ENCODE measurements at regions not wholly inside any gene's neighbourhood (a gene's known extent, or its start where the extent isn't known, plus 50 kb on each side); places are given as distances from the start of the nearest gene placed in this dataset.
"Not testable (repeated sequence)": the region's sequence is repeated elsewhere in the genome, so short reads cannot be mapped to it uniquely, and the experiment has no call there.

DNA sequence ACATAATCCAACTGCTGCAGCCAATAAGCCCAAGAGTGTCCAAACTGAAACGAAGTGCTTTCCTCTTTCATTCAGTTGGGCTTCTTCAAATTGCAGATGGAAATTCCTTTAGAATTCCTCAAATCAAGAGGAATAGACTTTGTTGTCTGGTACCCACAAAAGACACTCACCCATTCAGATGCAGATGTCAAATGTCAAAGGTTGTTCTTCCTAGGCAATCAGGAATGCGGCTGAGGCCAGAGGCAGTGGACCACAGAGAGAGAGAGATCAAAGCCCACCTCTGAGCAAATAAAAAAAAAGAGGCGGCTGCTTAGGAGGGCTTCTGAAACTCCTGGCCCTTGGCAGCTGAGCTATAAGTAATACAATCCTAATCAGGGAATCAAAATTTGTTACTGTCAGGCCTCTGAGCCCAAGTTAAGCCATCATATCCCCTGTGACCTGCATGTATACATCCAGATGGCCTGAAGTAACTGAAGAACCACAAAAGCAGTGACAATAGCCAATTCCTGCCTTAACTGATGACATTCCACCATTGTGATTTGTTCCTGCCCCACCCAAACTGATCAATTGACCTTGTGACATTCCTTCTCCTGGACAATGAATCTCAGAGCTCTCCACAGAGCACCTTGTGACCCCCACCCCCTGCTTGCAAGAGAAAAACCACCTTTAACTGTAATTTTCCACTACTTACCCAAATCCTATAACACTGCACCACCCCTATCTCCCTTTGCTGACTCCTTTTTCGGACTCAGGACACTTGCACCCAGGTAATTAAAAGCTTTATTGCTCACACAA, 303.0 kb upstream of the GJE1 start:
- WGBS: 53% methylated on average over 4 of the region's 4 CpGs
- peaks cover 3% of the 10 kb centered on the region; the same call in 1 of the 2 replicates for H3K9me3 ChIP-seq (ENCODE audit: insufficient read depth, low read depth, low read length)
- H3K4me1 ChIP-seq (ENCODE audit: insufficient read depth, low read length): peaks cover 21% of the 10 kb centered on the region
- H3K9ac ChIP-seq (ENCODE audit: low read depth, low read length): no peak overlapping the region; the same call in 1 of the 2 replicates
- H3K36me3 ChIP-seq (ENCODE audit: insufficient read depth, low read length): no peaks in the 10 kb centered on the region
- H3K4me3 ChIP-seq (ENCODE audit: low read length): no peak overlapping the region
- peak overlapping the region; percentile 66 for H3K27ac ChIP-seq (ENCODE audit: low read depth, low read length)
- no peaks in the 10 kb centered on the region for H3K27me3 ChIP-seq (ENCODE audit: insufficient read depth, low read length)

DNA sequence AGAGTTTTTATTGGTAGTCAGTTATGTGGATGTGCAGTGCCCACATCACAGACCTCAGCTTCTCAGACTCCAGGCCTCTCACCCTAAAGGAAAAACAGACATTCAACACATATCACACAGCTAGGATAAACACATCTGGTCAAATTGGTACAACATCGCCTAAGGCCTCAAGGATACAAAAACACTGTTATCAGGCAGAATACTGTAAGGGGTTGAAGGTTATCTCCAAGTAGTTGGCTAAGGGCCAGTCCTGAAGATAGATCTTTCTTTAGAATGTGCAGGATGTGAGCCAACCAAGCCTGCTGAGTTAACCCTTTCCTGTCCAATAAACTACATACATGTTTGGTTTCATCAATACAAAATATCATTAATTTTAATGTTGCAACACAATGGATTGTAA, 308.4 kb upstream of the GJE1 start:
- H3K27me3 ChIP-seq (ENCODE audit: insufficient read depth, low read length): no peaks in the 10 kb centered on the region
- H3K27ac ChIP-seq (ENCODE audit: low read depth, low read length): no peak overlapping the region
- H3K9ac ChIP-seq (ENCODE audit: low read depth, low read length): no peak overlapping the region
- peaks cover 14% of the 10 kb centered on the region; the same call in 1 of the 2 replicates for H3K4me1 ChIP-seq (ENCODE audit: insufficient read depth, low read length)
- H3K4me3 ChIP-seq (ENCODE audit: low read length): no peak overlapping the region
- 94% methylated on average over 1 of the region's 1 CpG for WGBS
- H3K36me3 ChIP-seq (ENCODE audit: insufficient read depth, low read length): peaks cover 7% of the 10 kb centered on the region; the same call in 1 of the 2 replicates
- peaks cover 12% of the 10 kb centered on the region for H3K9me3 ChIP-seq (ENCODE audit: insufficient read depth, low read depth, low read length)

DNA sequence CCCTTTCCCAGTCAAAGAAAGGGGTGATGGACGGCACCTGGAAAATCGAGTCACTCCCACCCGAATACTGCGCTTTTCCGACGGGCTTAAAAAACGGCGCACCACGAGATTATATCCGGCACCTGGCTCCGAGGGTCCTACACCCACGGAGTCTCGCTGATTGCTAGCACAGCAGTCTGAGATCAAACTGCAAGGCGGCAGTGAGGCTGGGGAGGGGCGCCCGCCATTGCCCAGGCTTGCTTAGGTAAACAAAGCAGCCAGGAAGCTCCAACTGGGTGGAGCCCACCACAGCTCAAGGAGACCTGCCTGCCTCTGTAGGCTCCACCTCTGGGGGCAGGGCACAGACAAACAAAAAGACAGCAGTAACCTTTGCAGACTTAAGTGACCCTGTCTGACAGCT, 317.7 kb upstream of the GJE1 start:
- H3K4me3 ChIP-seq (ENCODE audit: low read length); H3K4me1 ChIP-seq (ENCODE audit: insufficient read depth, low read length); H3K36me3 ChIP-seq (ENCODE audit: insufficient read depth, low read length); H3K9ac ChIP-seq (ENCODE audit: low read depth, low read length); H3K9me3 ChIP-seq (ENCODE audit: insufficient read depth, low read depth, low read length); H3K27ac ChIP-seq (ENCODE audit: low read depth, low read length); H3K27me3 ChIP-seq (ENCODE audit: insufficient read depth, low read length): not testable (repeated sequence)
- WGBS: 95% methylated on average over 14 of the region's 16 CpGs

DNA sequence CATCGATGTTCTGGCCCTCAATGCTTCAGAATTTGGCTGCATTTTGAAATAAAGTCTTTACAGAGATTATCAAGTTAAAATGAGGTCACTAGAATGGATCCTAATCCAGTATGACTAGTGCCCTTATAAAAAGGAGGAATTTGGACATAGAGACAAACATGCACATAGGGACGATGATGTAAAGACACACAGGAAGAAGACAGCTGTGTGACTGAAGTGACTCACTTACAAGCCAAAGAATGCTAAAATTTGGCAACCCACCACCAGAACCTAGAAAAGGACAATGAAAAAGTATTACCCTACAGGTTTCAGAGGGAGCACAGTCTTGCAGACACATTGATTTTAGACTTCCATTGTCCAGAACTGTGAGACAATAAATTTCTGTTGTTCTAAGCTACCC, 322.8 kb upstream of the GJE1 start:
- H3K27ac ChIP-seq (ENCODE audit: low read depth, low read length): no peak overlapping the region
- no peak overlapping the region for H3K4me3 ChIP-seq (ENCODE audit: low read length)
- no peak overlapping the region for H3K9ac ChIP-seq (ENCODE audit: low read depth, low read length)
- 98% methylated on average over 2 of the region's 2 CpGs for WGBS
- H3K36me3 ChIP-seq (ENCODE audit: insufficient read depth, low read length): no peaks in the 10 kb centered on the region
- no peaks in the 10 kb centered on the region for H3K27me3 ChIP-seq (ENCODE audit: insufficient read depth, low read length)
- peaks cover 16% of the 10 kb centered on the region for H3K4me1 ChIP-seq (ENCODE audit: insufficient read depth, low read length)
- no peaks in the 10 kb centered on the region for H3K9me3 ChIP-seq (ENCODE audit: insufficient read depth, low read depth, low read length)

DNA sequence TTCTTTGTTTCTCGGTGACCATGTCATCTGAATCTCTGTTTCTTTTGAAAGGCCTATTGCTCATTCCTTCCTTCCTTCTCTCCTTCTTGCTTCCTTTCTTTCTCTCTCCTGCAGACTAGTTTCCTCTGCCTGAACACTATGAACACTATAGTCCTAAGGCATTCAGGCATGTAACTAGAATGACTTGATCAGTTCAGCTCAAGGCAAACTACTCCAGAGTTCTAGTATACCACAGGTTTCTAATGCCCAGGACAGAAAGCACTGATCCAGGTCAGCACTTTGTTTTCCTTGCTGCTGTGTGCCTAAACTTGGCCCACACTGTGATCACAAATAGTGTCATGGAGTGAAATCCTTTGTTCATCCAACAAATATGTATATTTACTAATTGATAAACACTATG, 324.1 kb upstream of the GJE1 start:
- H3K4me1 ChIP-seq (ENCODE audit: insufficient read depth, low read length): peaks cover 16% of the 10 kb centered on the region
- no peaks in the 10 kb centered on the region for H3K27me3 ChIP-seq (ENCODE audit: insufficient read depth, low read length)
- no peaks in the 10 kb centered on the region for H3K36me3 ChIP-seq (ENCODE audit: insufficient read depth, low read length)
- WGBS: 91% methylated on average over 1 of the region's 1 CpG
- no peaks in the 10 kb centered on the region for H3K9me3 ChIP-seq (ENCODE audit: insufficient read depth, low read depth, low read length)
- no peak overlapping the region for H3K9ac ChIP-seq (ENCODE audit: low read depth, low read length)
- H3K4me3 ChIP-seq (ENCODE audit: low read length): no peak overlapping the region
- no peak overlapping the region for H3K27ac ChIP-seq (ENCODE audit: low read depth, low read length)

DNA sequence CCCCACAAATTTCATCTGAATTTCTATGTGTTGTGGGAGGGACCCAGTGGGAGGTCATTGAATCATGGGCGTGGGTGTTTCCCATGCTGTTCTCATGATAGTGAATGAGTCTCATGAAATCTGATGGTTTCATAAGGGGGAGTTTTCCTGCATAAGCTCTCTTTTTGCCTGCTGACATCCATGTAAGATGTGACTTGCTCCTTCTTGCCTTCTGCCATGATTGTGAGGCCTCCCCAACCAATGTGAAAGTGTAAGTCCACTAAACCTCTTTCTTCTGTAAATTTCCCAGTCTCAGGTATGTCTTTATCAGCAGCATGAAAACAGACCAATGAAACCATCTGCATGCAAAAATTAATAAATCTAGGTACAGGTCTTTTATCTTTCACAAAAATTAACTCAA, 331.8 kb upstream of the GJE1 start:
- H3K27me3 ChIP-seq (ENCODE audit: insufficient read depth, low read length); H3K9ac ChIP-seq (ENCODE audit: low read depth, low read length); H3K4me1 ChIP-seq (ENCODE audit: insufficient read depth, low read length); H3K9me3 ChIP-seq (ENCODE audit: insufficient read depth, low read depth, low read length); H3K27ac ChIP-seq (ENCODE audit: low read depth, low read length); H3K4me3 ChIP-seq (ENCODE audit: low read length); H3K36me3 ChIP-seq (ENCODE audit: insufficient read depth, low read length): not testable (repeated sequence)
- 93% methylated on average over 1 of the region's 1 CpG for WGBS

DNA sequence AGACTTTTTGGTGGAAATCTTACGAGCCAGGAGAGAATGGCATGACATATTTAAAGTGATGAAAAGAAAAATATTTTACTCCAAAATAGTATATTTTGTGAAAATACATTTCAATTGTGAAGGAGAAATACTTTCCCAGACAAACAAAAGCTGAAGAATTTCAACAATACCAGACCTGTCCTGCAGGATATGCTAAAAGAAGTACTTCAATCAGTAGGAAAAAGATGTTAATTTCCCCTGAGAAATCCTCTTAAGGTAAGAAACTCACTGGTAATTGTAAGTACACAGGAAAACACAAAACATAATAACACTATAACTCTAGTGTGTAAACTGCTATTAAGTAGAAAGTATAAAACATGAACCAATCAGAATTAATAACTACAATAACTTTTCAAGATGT, 341.8 kb upstream of the GJE1 start:
- Histone ChIP-seq H3K36me3 (ENCODE audit: insufficient read depth, low read length) (no peaks in the 10 kb centered on the region), H3K4me3 (ENCODE audit: low read length) (no peak overlapping the region), H3K27me3 (ENCODE audit: insufficient read depth, low read length) (no peaks in the 10 kb centered on the region), H3K27ac (ENCODE audit: low read depth, low read length) (no peak overlapping the region), H3K9me3 (ENCODE audit: insufficient read depth, low read depth, low read length) (no peaks in the 10 kb centered on the region), H3K9ac (ENCODE audit: low read depth, low read length) (no peak overlapping the region), H3K4me1 (ENCODE audit: insufficient read depth, low read length) (peaks cover 3% of the 10 kb centered on the region; the same call in 1 of the 2 replicates)
- 80% methylated on average over 1 of the region's 1 CpG for WGBS

DNA sequence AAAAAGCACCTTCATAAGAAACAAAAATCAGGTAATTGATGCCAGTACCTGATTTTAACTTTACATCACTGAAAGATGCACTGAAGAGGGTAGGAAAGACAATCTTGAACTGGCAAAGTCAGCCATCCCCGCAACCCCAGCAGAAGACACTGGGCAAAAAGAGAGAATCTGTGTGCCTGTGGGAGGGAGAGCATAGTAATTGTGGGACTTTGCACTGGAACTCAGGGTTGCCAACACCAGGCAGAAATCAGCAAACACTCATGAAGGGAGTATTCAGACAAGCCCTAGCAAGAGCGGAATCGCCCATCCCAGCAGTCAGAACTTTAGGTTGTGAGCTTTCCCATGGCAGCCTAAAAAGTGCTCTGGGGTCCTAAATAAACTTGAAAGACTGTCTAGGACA, 344.6 kb upstream of the GJE1 start:
- Histone ChIP-seq H3K9me3 (ENCODE audit: insufficient read depth, low read depth, low read length) (no peaks in the 10 kb centered on the region), H3K27ac (ENCODE audit: low read depth, low read length) (no peak overlapping the region), H3K4me1 (ENCODE audit: insufficient read depth, low read length) (peaks cover 3% of the 10 kb centered on the region; the same call in 1 of the 2 replicates), H3K4me3 (ENCODE audit: low read length) (no peak overlapping the region), H3K27me3 (ENCODE audit: insufficient read depth, low read length) (no peaks in the 10 kb centered on the region), H3K36me3 (ENCODE audit: insufficient read depth, low read length) (no peaks in the 10 kb centered on the region), H3K9ac (ENCODE audit: low read depth, low read length) (no peak overlapping the region)
- 95% methylated on average over 3 of the region's 3 CpGs for WGBS

DNA sequence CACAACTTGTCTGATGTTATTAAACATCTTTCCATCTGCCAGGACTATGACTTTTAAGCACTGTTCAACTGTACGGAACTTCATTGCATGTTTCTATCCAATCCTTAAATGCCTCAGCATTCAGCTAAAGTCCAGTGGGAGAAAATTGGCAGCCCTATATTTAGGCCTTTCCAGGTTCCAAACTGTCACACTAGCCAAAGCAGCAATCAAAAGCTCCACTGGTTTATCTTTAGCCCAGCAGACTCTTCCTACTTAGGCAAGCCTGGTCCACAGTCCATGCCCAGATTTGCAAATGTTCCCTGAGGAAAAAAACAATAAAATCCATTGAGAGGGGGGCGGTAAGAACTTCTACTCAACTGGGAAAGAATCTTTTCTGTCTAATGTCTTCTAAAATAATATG, 349.1 kb upstream of the GJE1 start:
- Histone ChIP-seq H3K27me3 (ENCODE audit: insufficient read depth, low read length) (no peaks in the 10 kb centered on the region), H3K4me3 (ENCODE audit: low read length) (no peak overlapping the region), H3K9me3 (ENCODE audit: insufficient read depth, low read depth, low read length) (no peaks in the 10 kb centered on the region), H3K36me3 (ENCODE audit: insufficient read depth, low read length) (no peaks in the 10 kb centered on the region), H3K4me1 (ENCODE audit: insufficient read depth, low read length) (no peaks in the 10 kb centered on the region), H3K27ac (ENCODE audit: low read depth, low read length) (no peak overlapping the region), H3K9ac (ENCODE audit: low read depth, low read length) (no peak overlapping the region)
- 94% methylated on average over 1 of the region's 2 CpGs for WGBS

DNA sequence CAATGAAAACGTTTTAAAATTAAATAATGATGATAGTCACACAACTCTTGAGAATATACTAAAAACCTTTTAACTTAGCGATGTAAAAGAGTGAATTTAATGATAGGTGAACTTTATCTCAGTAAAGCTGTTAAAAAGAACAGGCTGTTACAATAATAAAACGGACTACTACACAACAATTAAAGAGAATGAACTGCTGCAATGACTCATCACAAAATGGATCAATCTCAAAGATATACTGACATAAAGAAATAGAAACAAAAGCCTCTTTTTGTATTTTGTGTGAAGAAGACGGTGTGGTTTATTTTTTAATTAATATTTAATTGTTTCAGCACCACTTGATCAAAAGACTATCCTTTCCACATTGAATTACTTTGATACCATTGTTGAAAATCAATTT, 352.4 kb upstream of the GJE1 start:
- Histone ChIP-seq H3K4me1 (ENCODE audit: insufficient read depth, low read length) (no peaks in the 10 kb centered on the region), H3K9ac (ENCODE audit: low read depth, low read length) (no peak overlapping the region), H3K4me3 (ENCODE audit: low read length) (no peak overlapping the region), H3K9me3 (ENCODE audit: insufficient read depth, low read depth, low read length) (no peaks in the 10 kb centered on the region), H3K27ac (ENCODE audit: low read depth, low read length) (no peak overlapping the region), H3K27me3 (ENCODE audit: insufficient read depth, low read length) (no peaks in the 10 kb centered on the region), H3K36me3 (ENCODE audit: insufficient read depth, low read length) (no peaks in the 10 kb centered on the region)
- WGBS: 100% methylated on average over 1 of the region's 4 CpGs

DNA sequence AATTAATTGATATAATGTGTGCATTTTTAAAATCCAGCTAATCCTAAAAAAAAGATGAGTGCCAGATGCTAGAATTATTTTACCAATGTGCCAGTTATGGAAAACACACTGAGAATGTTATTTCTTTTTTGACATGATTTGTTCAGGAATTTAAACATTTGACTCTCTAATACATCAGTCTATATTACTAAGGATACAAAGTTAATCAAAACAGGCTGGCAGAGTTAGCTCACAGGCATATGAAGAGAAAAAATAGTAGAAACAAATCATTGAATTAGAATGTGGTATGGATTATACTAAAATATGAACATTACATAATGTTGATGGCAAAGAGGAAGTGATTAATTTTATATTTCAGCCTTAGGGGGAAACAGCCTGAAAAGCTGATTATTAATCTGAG, 368.3 kb upstream of the GJE1 start:
- Histone ChIP-seq H3K9me3 (ENCODE audit: insufficient read depth, low read depth, low read length) (no peaks in the 10 kb centered on the region), H3K9ac (ENCODE audit: low read depth, low read length) (no peak overlapping the region), H3K27ac (ENCODE audit: low read depth, low read length) (no peak overlapping the region), H3K36me3 (ENCODE audit: insufficient read depth, low read length) (no peaks in the 10 kb centered on the region), H3K4me3 (ENCODE audit: low read length) (no peak overlapping the region), H3K27me3 (ENCODE audit: insufficient read depth, low read length) (no peaks in the 10 kb centered on the region), H3K4me1 (ENCODE audit: insufficient read depth, low read length) (no peaks in the 10 kb centered on the region)

DNA sequence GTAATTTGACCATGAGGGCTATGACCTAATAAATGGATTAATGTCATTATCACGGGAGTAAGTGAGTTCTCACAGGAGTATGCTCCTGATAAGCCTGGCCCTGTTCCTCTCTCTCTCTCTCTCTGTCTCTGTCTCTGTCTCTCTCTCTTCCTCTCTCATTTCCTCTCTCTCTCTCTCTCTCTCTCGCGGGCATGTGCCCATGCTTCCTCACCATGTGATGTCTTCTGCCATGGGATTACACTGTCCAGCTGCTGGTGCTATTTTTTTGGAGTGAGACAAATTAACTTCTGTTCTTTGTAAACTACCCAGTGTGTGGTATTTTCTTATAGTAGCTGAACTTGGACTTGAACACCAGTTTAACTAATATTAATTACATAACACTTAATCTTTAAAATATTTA, 374.3 kb upstream of the GJE1 start:
- no peaks in the 10 kb centered on the region for H3K9me3 ChIP-seq (ENCODE audit: insufficient read depth, low read depth, low read length)
- no peak overlapping the region for H3K4me3 ChIP-seq (ENCODE audit: low read length)
- H3K27me3 ChIP-seq (ENCODE audit: insufficient read depth, low read length): no peaks in the 10 kb centered on the region
- no peaks in the 10 kb centered on the region for H3K36me3 ChIP-seq (ENCODE audit: insufficient read depth, low read length)
- no peak overlapping the region for H3K27ac ChIP-seq (ENCODE audit: low read depth, low read length)
- WGBS: 84% methylated on average over 3 of the region's 3 CpGs
- H3K4me1 ChIP-seq (ENCODE audit: insufficient read depth, low read length): no peaks in the 10 kb centered on the region
- no peak overlapping the region for H3K9ac ChIP-seq (ENCODE audit: low read depth, low read length)
